GM12878 (cell line): ENCODE measurements at regions not wholly inside any gene's neighbourhood (a gene's known extent, or its start where the extent isn't known, plus 50 kb on each side); places are given as distances from the start of the nearest gene placed in this dataset.

ENCODE experiments used
- ATAC-seq: fragments of 200-7000 bp; cut with Tn5 transposase; 3 replicates; pipeline ENCODE4 v1.9.1; 2020; ENCODE audit warnings: mild to moderate bottlenecking, moderate library complexity
- BruUV-seq: library from RNA; stranded (reverse); fragments of 400-500 nt; replicated peaks from 2 replicates; lab custom pipeline; 2021; lab: Mats Ljungman, UMichigan
- CTCF ChIA-PET: fragments of 300-600 bp; sonication (Branson Sonifier 250); formaldehyde crosslinking; extraction: SDS; loops from one replicate; lab custom pipeline; 2021; ENCODE audit warnings: inconsistent platforms; lab: Yijun Ruan, JAX
- POLR2A ChIA-PET: fragments of 350-600 bp; formaldehyde crosslinking; extraction: SDS; loops from one replicate; lab custom pipeline; 2021; ENCODE audit warnings: inconsistent platforms; lab: Charles Lee
- RAD21 ChIA-PET: fragments of 300-600 bp; sonication (Branson Sonifier 250); formaldehyde crosslinking; loops from one replicate; lab custom pipeline; 2023; ENCODE audit warnings: antibody characterized with exemption; ENCODE audit not compliant: unreplicated experiment; lab: Charles Lee
- SMC1A ChIA-PET: fragments of 300-600 bp; sonication (Branson Sonifier 250); formaldehyde crosslinking; loops from one replicate; lab custom pipeline; 2023; ENCODE audit not compliant: unreplicated experiment, uncharacterized antibody; lab: Charles Lee
- DNase-seq: peaks from one replicate; pipeline ENCODE4 v3.0.0-alpha.2; 2011; ENCODE audit warnings: low read depth, low spot score
- FAIRE-seq: peaks from 3 replicates; lab custom pipeline; 2011; peaks lifted over from hg19 to GRCh38; lab: Jason Lieb, UNC
- H2AFZ ChIP-seq: 2 replicates; pipeline ENCODE4 v1.6.0; 2011; ENCODE audit warnings: low read depth, low read length, control low read depth; ENCODE audit not compliant: control insufficient read depth
- H3K27ac ChIP-seq: 2 replicates; pipeline ENCODE4 v1.5.1; 2011; ENCODE audit warnings: control low read depth; ENCODE audit not compliant: control insufficient read depth, insufficient read depth
- H3K27me3 ChIP-seq, 2 experiments: replicated peaks in 1 of 2; 2 replicates each; pipeline versions ENCODE4 v1.6.0 to v1.6.1; 2011; ENCODE audit warnings: low read length in 1 of 2; ENCODE audit not compliant: control insufficient read depth in 2 of 2, insufficient read depth in 2 of 2
- H3K36me3 ChIP-seq, 2 experiments: 2 replicates each; pipeline ENCODE4 v1.5.1; 2011; ENCODE audit warnings: low read length in 1 of 2; ENCODE audit not compliant: control insufficient read depth in 2 of 2, insufficient read depth in 2 of 2
- H3K4me1 ChIP-seq: 2 replicates; pipeline ENCODE4 v1.6.1; 2011; ENCODE audit warnings: mild to moderate bottlenecking, low read length, moderate library complexity, mixed read lengths; ENCODE audit not compliant: control insufficient read depth, insufficient read depth
- H3K4me2 ChIP-seq: 2 replicates; pipeline ENCODE4 v1.6.0; 2011; ENCODE audit warnings: control low read depth; ENCODE audit not compliant: control insufficient read depth, insufficient read depth
- H3K4me3 ChIP-seq: fragments of 200-600 bp; sonication (generic); 2 replicates; pipeline ENCODE4 v1.5.1; 2016
- H3K79me2 ChIP-seq: 2 replicates; pipeline ENCODE4 v1.6.0; 2011; ENCODE audit warnings: low read length; ENCODE audit not compliant: control insufficient read depth, insufficient read depth
- H3K9ac ChIP-seq: 2 replicates; pipeline ENCODE4 v1.8.0; 2011; ENCODE audit warnings: low read length, control low read depth, mixed read lengths; ENCODE audit not compliant: control insufficient read depth, insufficient read depth
- H3K9me3 ChIP-seq: replicated peaks from 3 replicates; pipeline ENCODE4 v1.5.1; 2011; ENCODE audit warnings: mild to moderate bottlenecking, low read length; ENCODE audit not compliant: control insufficient read depth, insufficient read depth
- H4K20me1 ChIP-seq: 2 replicates; pipeline ENCODE4 v1.6.0; 2011; ENCODE audit not compliant: control insufficient read depth, insufficient read depth
- CHD1 ChIP-seq: IDR thresholded peaks from 2 replicates; pipeline ENCODE4 v1.6.1; 2012; ENCODE audit warnings: low read depth, low read length, improper control_type of control experiment
- FOXM1 ChIP-seq: IDR thresholded peaks from 2 replicates; pipeline ENCODE4 v1.6.1; 2012; ENCODE audit warnings: low read depth, mild to moderate bottlenecking, inconsistent platforms, low read length, moderate library complexity
- GATAD2B ChIP-seq: fragments of 450-650 bp; conservative IDR thresholded peaks from 2 replicates; pipeline ENCODE4 v1.6.1; 2017; ENCODE audit warnings: low read depth, mild to moderate bottlenecking, moderate library complexity
- HDAC6 ChIP-seq: fragments of 200-600 bp; sonication (generic); IDR thresholded peaks from one replicate; pipeline ENCODE4 v1.8.0; 2017; ENCODE audit warnings: antibody characterized with exemption; ENCODE audit not compliant: unreplicated experiment
- JUNB ChIP-seq: IDR thresholded peaks from 2 replicates; pipeline ENCODE4 v1.6.1; 2016; ENCODE audit warnings: antibody characterized with exemption, mild to moderate bottlenecking
- NFXL1 ChIP-seq: fragments of 450-650 bp; IDR thresholded peaks from 2 replicates; pipeline ENCODE4 v1.6.1; 2017; ENCODE audit warnings: antibody characterized with exemption, mild to moderate bottlenecking, borderline replicate concordance
- STAT3 ChIP-seq: IDR thresholded peaks from 2 replicates; pipeline ENCODE4 v1.6.1; 2011; ENCODE audit warnings: low read depth, low read length, improper control_type of control experiment
- WGBS: methylation state at CpG from one replicate; pipeline ENCODE4 v1.1.6; 2016; ENCODE audit warnings: low lambda C conversion rate; ENCODE audit not compliant: insufficient replicate concordance, insufficient coverage; ENCODE audit errors: missing lambda C conversion rate; 5-methylcytosine and 5-hydroxymethylcytosine counted together
- in situ Hi-C: fragments of 300-500 bp; cut with MboI; formaldehyde crosslinking; loops from 9 replicates; pipeline ENCODE4 v1.14.3; 2018; ENCODE audit warnings: mixed read lengths
- intact Hi-C: fragments of 100-400 bp; cut with micrococcal nuclease; formaldehyde crosslinking; loops from one replicate; pipeline ENCODE4 v1.14.2; 2022; ENCODE audit not compliant: unreplicated experiment
- TF ChIP-seq, protein P1 (sequence below): IDR thresholded peaks from 2 replicates; pipeline ENCODE4 v1.6.1; 2012; ENCODE audit warnings: improper control_type of control experiment, low read depth, low read length; ENCODE audit not compliant: insufficient replicate concordance

DNA sequence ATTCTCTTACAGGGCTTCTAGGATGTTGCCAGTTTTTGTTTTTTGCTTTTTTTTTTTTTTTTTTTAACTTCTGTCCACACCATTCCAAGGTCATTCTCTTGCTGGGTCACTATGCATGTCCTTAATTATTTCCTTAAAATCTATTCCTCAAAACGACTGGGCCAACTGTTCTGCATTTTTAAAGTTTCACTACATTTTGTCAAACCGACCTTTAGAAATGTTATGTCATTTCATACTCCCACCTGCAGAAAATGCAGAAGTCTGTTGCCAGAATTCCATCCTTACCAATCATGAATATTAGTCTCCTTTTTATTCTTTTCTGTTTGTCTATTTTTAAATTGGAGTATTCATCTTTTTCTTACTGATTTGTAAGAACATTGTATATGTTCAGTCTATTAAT, 295.5 kb downstream of the ZSWIM6 start (continued):
- TF ChIP-seq, protein P1, sequence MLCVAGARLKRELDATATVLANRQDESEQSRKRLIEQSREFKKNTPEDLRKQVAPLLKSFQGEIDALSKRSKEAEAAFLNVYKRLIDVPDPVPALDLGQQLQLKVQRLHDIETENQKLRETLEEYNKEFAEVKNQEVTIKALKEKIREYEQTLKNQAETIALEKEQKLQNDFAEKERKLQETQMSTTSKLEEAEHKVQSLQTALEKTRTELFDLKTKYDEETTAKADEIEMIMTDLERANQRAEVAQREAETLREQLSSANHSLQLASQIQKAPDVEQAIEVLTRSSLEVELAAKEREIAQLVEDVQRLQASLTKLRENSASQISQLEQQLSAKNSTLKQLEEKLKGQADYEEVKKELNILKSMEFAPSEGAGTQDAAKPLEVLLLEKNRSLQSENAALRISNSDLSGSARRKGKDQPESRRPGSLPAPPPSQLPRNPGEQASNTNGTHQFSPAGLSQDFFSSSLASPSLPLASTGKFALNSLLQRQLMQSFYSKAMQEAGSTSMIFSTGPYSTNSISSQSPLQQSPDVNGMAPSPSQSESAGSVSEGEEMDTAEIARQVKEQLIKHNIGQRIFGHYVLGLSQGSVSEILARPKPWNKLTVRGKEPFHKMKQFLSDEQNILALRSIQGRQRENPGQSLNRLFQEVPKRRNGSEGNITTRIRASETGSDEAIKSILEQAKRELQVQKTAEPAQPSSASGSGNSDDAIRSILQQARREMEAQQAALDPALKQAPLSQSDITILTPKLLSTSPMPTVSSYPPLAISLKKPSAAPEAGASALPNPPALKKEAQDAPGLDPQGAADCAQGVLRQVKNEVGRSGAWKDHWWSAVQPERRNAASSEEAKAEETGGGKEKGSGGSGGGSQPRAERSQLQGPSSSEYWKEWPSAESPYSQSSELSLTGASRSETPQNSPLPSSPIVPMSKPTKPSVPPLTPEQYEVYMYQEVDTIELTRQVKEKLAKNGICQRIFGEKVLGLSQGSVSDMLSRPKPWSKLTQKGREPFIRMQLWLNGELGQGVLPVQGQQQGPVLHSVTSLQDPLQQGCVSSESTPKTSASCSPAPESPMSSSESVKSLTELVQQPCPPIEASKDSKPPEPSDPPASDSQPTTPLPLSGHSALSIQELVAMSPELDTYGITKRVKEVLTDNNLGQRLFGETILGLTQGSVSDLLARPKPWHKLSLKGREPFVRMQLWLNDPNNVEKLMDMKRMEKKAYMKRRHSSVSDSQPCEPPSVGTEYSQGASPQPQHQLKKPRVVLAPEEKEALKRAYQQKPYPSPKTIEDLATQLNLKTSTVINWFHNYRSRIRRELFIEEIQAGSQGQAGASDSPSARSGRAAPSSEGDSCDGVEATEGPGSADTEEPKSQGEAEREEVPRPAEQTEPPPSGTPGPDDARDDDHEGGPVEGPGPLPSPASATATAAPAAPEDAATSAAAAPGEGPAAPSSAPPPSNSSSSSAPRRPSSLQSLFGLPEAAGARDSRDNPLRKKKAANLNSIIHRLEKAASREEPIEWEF: no peak
- TF ChIP-seq NFXL1: no peak
- TF ChIP-seq GATAD2B: no peak
- TF ChIP-seq CHD1: no peak

DNA sequence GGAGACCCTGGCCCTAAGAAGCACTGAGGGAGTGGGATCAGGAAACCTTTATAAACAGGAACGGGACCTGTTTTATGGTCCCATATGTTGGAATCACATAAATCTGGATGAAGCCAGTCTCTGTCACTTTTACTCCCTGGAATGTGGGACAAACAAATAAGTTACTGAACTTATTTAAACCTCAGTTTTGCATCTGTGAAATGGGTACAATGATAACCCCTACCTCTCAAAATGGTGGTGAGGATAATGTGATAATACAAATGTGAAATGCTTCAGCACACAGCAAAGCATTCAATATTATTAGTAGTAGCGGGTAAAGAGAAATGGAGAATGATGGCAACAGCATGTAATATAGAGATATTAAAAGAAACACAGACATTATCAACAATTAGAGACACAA, 298.9 kb downstream of the ZSWIM6 start:
- ChIA-PET RAD21 (no interaction called here), CTCF (no interaction called here), SMC1A (no interaction called here), POLR2A (no interaction called here)
- Histone ChIP-seq H3K4me2 (no peak overlapping the region), H3K36me3 (no peaks in the 10 kb centered on the region), H3K9ac (no peak overlapping the region), H2AFZ (no peak overlapping the region), H3K27me3 (peaks cover 4 to 10% of the 10 kb centered on the region in 2 experiments), H3K79me2 (no peaks in the 10 kb centered on the region), H4K20me1 (no peaks in the 10 kb centered on the region), H3K27ac (no peak overlapping the region), H3K9me3 (no peaks in the 10 kb centered on the region), H3K4me1 (no peaks in the 10 kb centered on the region), H3K4me3 (no peak overlapping the region)
- DNase-seq: no peak
- TF ChIP-seq STAT3 (no peak), HDAC6 (no peak), FOXM1 (no peak), JUNB (no peak)
- no TSS peak for BruUV-seq
- in situ Hi-C loops: no loop called here
- no peak for FAIRE-seq
- no peak for ATAC-seq
- 36% methylated on average over 2 of the region's 2 CpGs for WGBS
- intact Hi-C loops: no loop called here
